ENCODE measurements at regions not wholly inside any gene's neighbourhood (a gene's known extent, or its start where the extent isn't known, plus 50 kb on each side); places are given as distances from the start of the nearest gene placed in this dataset.

DNA sequence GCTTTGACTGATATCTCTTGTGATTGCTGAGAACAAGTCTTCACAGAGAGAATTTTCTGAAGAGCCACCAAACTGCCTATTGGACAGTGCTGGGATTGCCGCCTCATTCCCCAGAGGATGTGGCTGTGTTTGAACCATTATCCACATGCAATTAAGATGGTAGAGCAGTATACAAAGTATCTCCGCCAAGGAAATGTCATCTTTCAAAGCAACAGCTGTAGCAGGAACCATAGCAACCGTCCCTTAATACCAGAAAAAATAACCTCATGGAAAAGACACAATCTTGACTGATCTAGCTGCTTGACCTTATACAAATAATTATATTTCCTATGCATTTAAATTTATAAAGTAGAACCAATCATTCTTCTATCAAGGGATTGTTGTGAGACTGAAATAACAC, 772.6 kb upstream of the FAM98A start:
- Histone ChIP-seq H4K20me1 (replicated peaks in 1 of 2; ENCODE audit: control insufficient read depth in 1 of 2, insufficient read depth in 2 of 2, low read length in 2 of 2) (no peaks in the 10 kb centered on the region), H3K4me1 (replicated peaks in 1 of 4; ENCODE audit: control insufficient read depth in 3 of 4, insufficient read depth in 4 of 4, low read length in 3 of 4) (peaks cover 0 to 6% (median under 1%) of the 10 kb centered on the region in 4 experiments; a peak in 2 of 7 replicates), H2AFZ (ENCODE audit: low read length) (no peak overlapping the region), H4K5ac (ENCODE audit: insufficient read length, low read depth, low read length) (no peak overlapping the region), H2BK12ac (ENCODE audit: low read depth, low read length) (no peak overlapping the region), H2BK5ac (ENCODE audit: low read depth, low read length) (no peak overlapping the region), H3K4me3 (ENCODE audit: extremely low read depth in 1 of 4, insufficient read depth in 2 of 4, low read depth in 3 of 4, low read length in 4 of 4) (no peak overlapping the region), H3K27me3 (replicated peaks in 1 of 4; ENCODE audit: control insufficient read depth in 3 of 4, extremely low read depth in 1 of 4, insufficient read depth in 3 of 4, low read length in 3 of 4) (no peaks in the 10 kb centered on the region), H2BK120ac (replicated peaks; ENCODE audit: low read depth, low read length) (no peak overlapping the region), H3K23ac (ENCODE audit: insufficient read length) (no peak overlapping the region), H3K18ac (ENCODE audit: extremely low read depth, low read length) (no peak overlapping the region), H3K36me3 (ENCODE audit: control insufficient read depth in 2 of 4, insufficient read depth in 4 of 4, low read length in 3 of 4) (no peaks in the 10 kb centered on the region), H3K4me2 (ENCODE audit: insufficient read depth in 1 of 2, low read depth in 2 of 2, low read length in 2 of 2) (no peak overlapping the region), H2AK5ac (ENCODE audit: low read depth, low read length) (no peak overlapping the region), H3K14ac (ENCODE audit: insufficient read length) (no peak overlapping the region), H3K23me2 (ENCODE audit: low read depth, low read length) (no peaks in the 10 kb centered on the region), H3K56ac (replicated peaks; ENCODE audit: insufficient read length, low read depth, low read length) (no peak overlapping the region), H2BK20ac (ENCODE audit: low read length) (no peak overlapping the region), H3K9me3 (ENCODE audit: insufficient read depth in 2 of 2, low read depth in 1 of 2, low read length in 1 of 2) (no peaks in the 10 kb centered on the region), H3K4ac (replicated peaks; ENCODE audit: insufficient read length, low read depth, low read length) (no peak overlapping the region), H3K9ac (replicated peaks in 1 of 4; ENCODE audit: extremely low read depth in 1 of 4, low read depth in 3 of 4, low read length in 3 of 4) (no peak overlapping the region), H3K27ac (ENCODE audit: low read depth, low read length) (no peak overlapping the region), H4K8ac (ENCODE audit: extremely low read depth, insufficient read depth, low read length) (no peak overlapping the region), H2BK15ac (ENCODE audit: low read length) (no peak overlapping the region), H4K91ac (replicated peaks; ENCODE audit: insufficient read length, low read length) (no peak overlapping the region), H3K79me2 (ENCODE audit: control insufficient read depth in 1 of 2, insufficient read depth in 2 of 2, low read length in 2 of 2) (no peaks in the 10 kb centered on the region), H3K79me1 (ENCODE audit: low read depth, low read length) (no peaks in the 10 kb centered on the region)
- FAIRE-seq (no peak), DNase-seq (ENCODE audit: low read depth in 1 of 2, low spot score in 2 of 2) (no peak)
- POLR2A ChIA-PET (ENCODE audit: partially characterized antibody): no interaction called here
- TF ChIP-seq JUN (IDR thresholded peaks at IDR 0.05; ENCODE audit: low read depth, low read length): no peak
- 88% methylated on average over 3 of the region's 3 CpGs; no CpG with 5 or more reads in 1 of the 2 experiments for WGBS, 2 experiments (ENCODE audit: extremely low coverage in 1 of 2, insufficient coverage in 1 of 2, insufficient read length in 1 of 2, insufficient replicate concordance in 2 of 2, low coverage in 1 of 2, low lambda C conversion rate in 2 of 2, missing lambda C conversion rate in 1 of 2)
- CTCF ChIA-PET (ENCODE audit: partially characterized antibody): interaction anchor here (0.6 to 1.1 kb wide), 4 partner anchors 11 to 976 kb away, joined by 3 to 4 read pairs (median 3); no protein-coding TSS in a partner anchor

Data from H1 (cell line).